Endothelial cell of umbilical vein (primary cell): ENCODE measurements at regions not wholly inside any gene's neighbourhood (a gene's known extent, or its start where the extent isn't known, plus 50 kb on each side); places are given as distances from the start of the nearest gene placed in this dataset.

ENCODE experiments used
- BruUV-seq: library from RNA; stranded (reverse); fragments of 400-500 nt; replicated peaks from 2 replicates; lab custom pipeline; 2021; lab: Mats Ljungman, UMichigan
- CTCF ChIA-PET: fragments of 300-600, 350-600 bp; sonication (Branson Sonifier 250); formaldehyde crosslinking; loops from one replicate; lab custom pipeline; 2021; ENCODE audit warnings: antibody characterized with exemption, inconsistent platforms; lab: Charles Lee
- POLR2A ChIA-PET: fragments of 300-600, 350-600 bp; sonication (Branson Sonifier 250); formaldehyde crosslinking; loops from one replicate; lab custom pipeline; 2021; ENCODE audit warnings: antibody characterized with exemption, inconsistent platforms; lab: Charles Lee
- DNase-seq: peaks from one replicate; pipeline ENCODE4 v3.0.0-alpha.2; 2011; ENCODE audit warnings: low read depth, low spot score
- FAIRE-seq: peaks from 2 replicates; lab custom pipeline; 2011; peaks lifted over from hg19 to GRCh38; lab: Jason Lieb, UNC
- H2AFZ ChIP-seq: 2 replicates; pipeline ENCODE4 v1.6.0; 2012; ENCODE audit warnings: low read depth, low read length, control low read depth, inconsistent platforms
- H3K27ac ChIP-seq: 2 replicates; pipeline ENCODE4 v1.5.1; 2011; ENCODE audit warnings: low read depth, mild to moderate bottlenecking, control low read depth, low read length, moderate library complexity; ENCODE audit not compliant: insufficient read depth
- H3K27me3 ChIP-seq, 2 experiments: 2 replicates each; pipeline versions ENCODE4 v1.6.0 to v1.6.1; 2011; ENCODE audit warnings: low read length in 2 of 2, mixed read lengths in 1 of 2; ENCODE audit not compliant: control insufficient read depth in 2 of 2, insufficient read depth in 2 of 2
- H3K36me3 ChIP-seq, 2 experiments: 2 replicates in 1 of 2; 3 replicates in 1 of 2; pipeline ENCODE4 v1.5.1; 2011; ENCODE audit warnings: low read length in 2 of 2, mild to moderate bottlenecking in 1 of 2, moderate library complexity in 1 of 2; ENCODE audit not compliant: control insufficient read depth in 2 of 2, insufficient read depth in 2 of 2; ENCODE audit errors: extremely low read depth in 1 of 2
- H3K4me1 ChIP-seq: 3 replicates; pipeline ENCODE4 v1.5.1; 2011; ENCODE audit warnings: mild to moderate bottlenecking, low read length; ENCODE audit not compliant: control insufficient read depth, insufficient read depth; ENCODE audit errors: extremely low read depth
- H3K4me2 ChIP-seq: 2 replicates; pipeline ENCODE4 v1.6.1; 2011; ENCODE audit warnings: low read length, control low read depth, mixed read lengths; ENCODE audit not compliant: insufficient read depth
- H3K4me3 ChIP-seq, 3 experiments: fragments of 200-600 bp in 1 of 3; sonication (generic), shearing (Covaris generic) in 1 of 3; replicated peaks in 1 of 3; 2 replicates each; pipeline ENCODE4 v1.5.1; 2011 to 2016; ENCODE audit warnings: control low read depth in 3 of 3, low read length in 3 of 3, mild to moderate bottlenecking in 2 of 3, inconsistent platforms in 1 of 3, low read depth in 1 of 3, moderate library complexity in 1 of 3; ENCODE audit not compliant: insufficient read depth in 1 of 3
- H3K79me2 ChIP-seq: 2 replicates; pipeline ENCODE4 v1.6.0; 2012; ENCODE audit warnings: low read length, inconsistent platforms; ENCODE audit not compliant: control insufficient read depth, insufficient read depth
- H3K9ac ChIP-seq: replicated peaks from 2 replicates; pipeline ENCODE3; 2011; ENCODE audit warnings: low read length, control low read depth; ENCODE audit not compliant: insufficient read depth; ENCODE audit errors: extremely low read depth
- H3K9me1 ChIP-seq: replicated peaks from 3 replicates; pipeline ENCODE4 v1.6.0; 2011; ENCODE audit warnings: mild to moderate bottlenecking, low read length; ENCODE audit not compliant: control insufficient read depth, insufficient read depth; ENCODE audit errors: extremely low read depth
- H3K9me3 ChIP-seq: replicated peaks from 2 replicates; pipeline ENCODE4 v1.5.1; 2012; ENCODE audit warnings: low read length, inconsistent platforms; ENCODE audit not compliant: control insufficient read depth, insufficient read depth
- H4K20me1 ChIP-seq: replicated peaks from 2 replicates; pipeline ENCODE3; 2011; ENCODE audit warnings: mild to moderate bottlenecking, low read length; ENCODE audit not compliant: control insufficient read depth, insufficient read depth; ENCODE audit errors: extremely low read depth
- EZH2 ChIP-seq: IDR thresholded peaks from 2 replicates; pipeline ENCODE4 v1.6.1; 2012; ENCODE audit warnings: borderline replicate concordance, low read depth, mild to moderate bottlenecking, moderate library complexity, low read length, inconsistent platforms; ENCODE audit not compliant: severe bottlenecking
- FOS ChIP-seq: IDR thresholded peaks from 2 replicates; pipeline ENCODE4 v1.6.1; 2011; ENCODE audit warnings: mild to moderate bottlenecking, low read length, moderate library complexity, borderline replicate concordance; ENCODE audit not compliant: insufficient read depth
- GATA2 ChIP-seq: IDR thresholded peaks from 2 replicates; pipeline ENCODE4 v1.7.0; 2011; ENCODE audit warnings: low read depth, mild to moderate bottlenecking, moderate library complexity, mixed read lengths, low read length; ENCODE audit not compliant: insufficient read length, insufficient read depth
- JUN ChIP-seq: IDR thresholded peaks from 2 replicates; pipeline ENCODE4 v1.6.1; 2011; ENCODE audit warnings: borderline replicate concordance, low read depth; ENCODE audit not compliant: insufficient read length, insufficient read depth
- MYC ChIP-seq: IDR thresholded peaks from one replicate; pipeline ENCODE4 v1.6.1; 2011; ENCODE audit warnings: mild to moderate bottlenecking, low read depth, low read length
- POLR2A ChIP-seq: IDR thresholded peaks from 2 replicates; pipeline ENCODE4 v1.6.1; 2012; ENCODE audit warnings: low read depth, mild to moderate bottlenecking, control low read depth, low read length
- POLR2AphosphoS5 ChIP-seq: IDR thresholded peaks from 2 replicates; pipeline ENCODE4 v1.6.1; 2012; ENCODE audit warnings: low read depth, mild to moderate bottlenecking, control low read depth, low read length, moderate library complexity; ENCODE audit not compliant: insufficient read depth
- dilution Hi-C: fragments of 300-500 bp; cut with MboI; formaldehyde crosslinking; loops from one replicate; pipeline ENCODE4 v1.15.0; 2019; ENCODE audit warnings: low sequenced_read_pairs; ENCODE audit not compliant: extremely low pct_ligation_motif_present
- intact Hi-C: fragments of 100-400 bp; cut with micrococcal nuclease; formaldehyde crosslinking; loops from one replicate; pipeline ENCODE4 v1.10.0; 2022
- TF ChIP-seq, protein P1 (sequence below): IDR thresholded peaks from 2 replicates; pipeline ENCODE4 v1.6.1; 2011; ENCODE audit not compliant: insufficient read depth, insufficient read length
- TF ChIP-seq, protein P2 (sequence below), 2 donors: IDR thresholded peaks; 1 replicate in 1 of 2; 2 replicates in 1 of 2; pipeline ENCODE4 v1.5.1; 2011; ENCODE audit warnings: low read length in 2 of 2, mild to moderate bottlenecking in 2 of 2, moderate library complexity in 2 of 2, control low read depth in 1 of 2, inconsistent platforms in 1 of 2, low read depth in 1 of 2; ENCODE audit not compliant: insufficient read depth in 1 of 2; ENCODE audit errors: extremely low read depth in 1 of 2

DNA sequence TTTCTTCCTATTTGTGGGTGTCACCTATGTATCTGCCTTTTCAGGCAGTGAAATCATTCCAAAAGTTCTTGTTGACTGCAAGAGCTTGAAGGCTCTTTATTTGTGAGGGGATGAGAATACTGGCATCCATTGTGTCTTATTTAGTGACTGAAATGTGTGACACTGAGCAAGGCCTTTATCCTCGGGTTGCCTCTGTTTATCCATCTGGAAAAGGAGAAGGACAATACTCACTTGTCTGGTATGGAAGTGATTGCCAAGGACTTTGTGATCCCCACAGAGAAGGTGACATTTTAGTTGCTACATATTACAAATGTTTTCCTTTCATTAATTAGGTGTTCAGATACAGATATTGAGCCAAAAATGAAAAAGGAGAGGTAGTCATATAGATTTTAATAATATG, 80.2 kb downstream of the ARRDC3 start:
- intact Hi-C loops (no loop called here), dilution Hi-C loops (no loop called here)
- H3K4me1 ChIP-seq = no peaks in the 10 kb centered on the region
- H3K9me1 ChIP-seq = no peaks in the 10 kb centered on the region
- no peaks in the 10 kb centered on the region for H3K27me3 ChIP-seq
- H3K79me2 ChIP-seq = no peaks in the 10 kb centered on the region
- FAIRE-seq = no peak
- H2AFZ ChIP-seq = no peak overlapping the region
- H3K9ac ChIP-seq = no peak overlapping the region
- H3K36me3 ChIP-seq = no peaks in the 10 kb centered on the region
- ChIA-PET CTCF (interaction anchor here (0.8 to 1.9 kb wide), 7 partner anchors 8 to 371 kb away, joined by 3 to 5 read pairs (median 3); no protein-coding TSS in a partner anchor), POLR2A (no interaction called here)
- H3K4me2 ChIP-seq = no peak overlapping the region
- no peaks in the 10 kb centered on the region for H4K20me1 ChIP-seq
- H3K9me3 ChIP-seq = no peaks in the 10 kb centered on the region
- no peak overlapping the region for H3K27ac ChIP-seq
- no peak for TF ChIP-seq POLR2AphosphoS5
- no peak for TF ChIP-seq EZH2
- TF ChIP-seq, protein P1, sequence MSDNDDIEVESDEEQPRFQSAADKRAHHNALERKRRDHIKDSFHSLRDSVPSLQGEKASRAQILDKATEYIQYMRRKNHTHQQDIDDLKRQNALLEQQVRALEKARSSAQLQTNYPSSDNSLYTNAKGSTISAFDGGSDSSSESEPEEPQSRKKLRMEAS = no peak
- no peak for TF ChIP-seq JUN
- TF ChIP-seq, protein P2, sequence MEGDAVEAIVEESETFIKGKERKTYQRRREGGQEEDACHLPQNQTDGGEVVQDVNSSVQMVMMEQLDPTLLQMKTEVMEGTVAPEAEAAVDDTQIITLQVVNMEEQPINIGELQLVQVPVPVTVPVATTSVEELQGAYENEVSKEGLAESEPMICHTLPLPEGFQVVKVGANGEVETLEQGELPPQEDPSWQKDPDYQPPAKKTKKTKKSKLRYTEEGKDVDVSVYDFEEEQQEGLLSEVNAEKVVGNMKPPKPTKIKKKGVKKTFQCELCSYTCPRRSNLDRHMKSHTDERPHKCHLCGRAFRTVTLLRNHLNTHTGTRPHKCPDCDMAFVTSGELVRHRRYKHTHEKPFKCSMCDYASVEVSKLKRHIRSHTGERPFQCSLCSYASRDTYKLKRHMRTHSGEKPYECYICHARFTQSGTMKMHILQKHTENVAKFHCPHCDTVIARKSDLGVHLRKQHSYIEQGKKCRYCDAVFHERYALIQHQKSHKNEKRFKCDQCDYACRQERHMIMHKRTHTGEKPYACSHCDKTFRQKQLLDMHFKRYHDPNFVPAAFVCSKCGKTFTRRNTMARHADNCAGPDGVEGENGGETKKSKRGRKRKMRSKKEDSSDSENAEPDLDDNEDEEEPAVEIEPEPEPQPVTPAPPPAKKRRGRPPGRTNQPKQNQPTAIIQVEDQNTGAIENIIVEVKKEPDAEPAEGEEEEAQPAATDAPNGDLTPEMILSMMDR (IDR thresholded peaks at IDR 0.05; ENCODE audit: extremely low read depth in 1 of 2, insufficient read depth in 1 of 2, low read depth in 1 of 2, low read length in 2 of 2) = no peak
- no peak for TF ChIP-seq GATA2
- no peak for TF ChIP-seq POLR2A
- TF ChIP-seq FOS = no peak
- TF ChIP-seq MYC = no peak
- no TSS peak for BruUV-seq
- no peak overlapping the region for H3K4me3 ChIP-seq
- no peak for DNase-seq
